ENCODE measurements at regions not wholly inside any gene's neighbourhood (a gene's known extent, or its start where the extent isn't known, plus 50 kb on each side); places are given as distances from the start of the nearest gene placed in this dataset.

DNA sequence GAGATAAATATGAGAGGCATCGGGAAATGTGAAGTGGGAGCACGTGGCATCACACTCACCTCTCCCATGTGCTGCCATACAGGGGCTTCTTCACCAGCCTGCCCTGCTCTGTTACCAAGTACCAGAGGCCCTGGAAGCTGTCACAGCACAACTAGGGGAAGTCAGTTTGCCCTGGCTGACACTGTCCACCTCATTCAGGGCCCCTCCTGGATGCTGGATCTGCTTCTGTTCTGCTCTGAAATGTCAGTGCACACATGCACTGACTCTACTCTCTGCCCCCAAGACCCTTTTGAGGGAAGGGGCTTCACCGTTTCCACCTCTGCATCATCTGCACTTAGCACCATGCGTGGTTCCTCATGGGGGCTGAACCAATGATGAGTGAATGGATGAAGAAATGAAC lies 311.1 kb downstream of the EN1 start:
- TF ChIP-seq POLR2A (IDR thresholded peaks at IDR 0.05; ENCODE audit: low read length) (no peak), GATA1 (IDR thresholded peaks at IDR 0.05; ENCODE audit: low read depth, low read length) (no peak)
